Adrenal gland (tissue), 9 donors: ENCODE measurements at regions not wholly inside any gene's neighbourhood (a gene's known extent, or its start where the extent isn't known, plus 50 kb on each side); places are given as distances from the start of the nearest gene placed in this dataset.

Source experiments
- DNase-seq, 7 donors: peaks; one replicate each; pipeline ENCODE4 v3.0.0-alpha.2; 2019 to 2020
- H3K27ac ChIP-seq, 5 donors: fragments of 200-600 bp; sonication (generic) in 4 of 5; 1 replicate in 3 of 5; 2 replicates in 2 of 5; pipeline versions ENCODE4 v1.5.1 to v1.8.0; 2016 to 2020; ENCODE audit warnings: mild to moderate bottlenecking in 1 of 5
- H3K27me3 ChIP-seq: fragments of 200-600 bp; 2 replicates; pipeline ENCODE4 v1.8.0; 2021
- H3K36me3 ChIP-seq, 2 donors: fragments of 200-600 bp; replicated peaks in 1 of 2; 1 replicate in 1 of 2; 2 replicates in 1 of 2; pipeline versions ENCODE4 v1.5.1 to v1.8.0; 2018 to 2022
- H3K4me1 ChIP-seq, 2 donors: fragments of 200-600 bp; replicated peaks in 1 of 2; 1 replicate in 1 of 2; 2 replicates in 1 of 2; pipeline versions ENCODE4 v1.5.1 to v1.8.0; 2018 to 2021
- H3K4me3 ChIP-seq, 4 donors: fragments of 200-600 bp; sonication (generic) in 3 of 4; one replicate each; pipeline ENCODE4 v1.5.1; 2016 to 2018
- H3K9me3 ChIP-seq, 3 donors: fragments of 200-600 bp; sonication (generic) in 1 of 3; replicated peaks in 1 of 3; 1 replicate in 2 of 3; 2 replicates in 1 of 3; pipeline versions ENCODE4 v1.5.1 to v1.8.0; 2016 to 2021
- CTCF ChIP-seq, 6 experiments: fragments of 450-650 bp in 4 of 6; fragments of 200-600 bp in 2 of 6; sonication (generic) in 1 of 6; IDR thresholded peaks; 1 replicate in 5 of 6; 2 replicates in 1 of 6; pipeline versions ENCODE4 v1.5.1 to v1.8.0; 2016 to 2021; ENCODE audit warnings: antibody characterized with exemption in 6 of 6, mild to moderate bottlenecking in 2 of 6, moderate library complexity in 1 of 6
- POLR2A ChIP-seq, 2 donors: fragments of 450-650 bp; IDR thresholded peaks; one replicate each; pipeline ENCODE4 v1.6.1; 2017; ENCODE audit warnings: antibody characterized with exemption in 2 of 2, mild to moderate bottlenecking in 2 of 2, moderate library complexity in 1 of 2
- WGBS, 4 donors: extraction: QIAGEN DNeasy Blood & Tissue Kit in 2 of 4; methylation state at CpG; one replicate each; pipeline versions ENCODE4 v1.1.5 to v1.1.7; 2013 to 2017; 5-methylcytosine and 5-hydroxymethylcytosine counted together
- intact Hi-C, 2 donors: fragments of 100-400 bp; cut with DNase I; formaldehyde crosslinking; loops; one replicate each; pipeline versions ENCODE4 v1.14.1 to v1.15.0; 2022 to 2023
- donor health status: healthy with polysubstance abuse.
- donor health status: Bipolar disorder and iron deficiency.
- donor health status: DM: yes; HTN: yes; CAD: no.
- donor health status: DM: no; HTN: no; CAD: no.
- donor health status: DM: no; HTN: no; CAD: no.

- no peak for TF ChIP-seq POLR2A (IDR thresholded peaks at IDR 0.05)
- TF ChIP-seq CTCF (IDR thresholded peaks at IDR 0.05) = no peak
- intact Hi-C loops = no loop called here
Measured at GRCh38 chr4:66351761-66352160, 681.5 kb upstream of the EPHA5 start.

GRCh38 chr4:66340286-66340893 is 670.1 kb upstream of the EPHA5 start:
- Histone ChIP-seq H3K36me3 (no peaks in the 10 kb centered on the region), H3K9me3 (no peaks in the 10 kb centered on the region), H3K4me3 (no peak overlapping the region), H3K27ac (no peak overlapping the region), H3K4me1 (no peaks in the 10 kb centered on the region), H3K27me3 (no peaks in the 10 kb centered on the region)
- WGBS, 4 donors = 65 to 84% (median 77%) methylated on average over 3 of the region's 3 CpGs
- no peak for TF ChIP-seq POLR2A (IDR thresholded peaks at IDR 0.05)
- TF ChIP-seq CTCF (IDR thresholded peaks at IDR 0.05) = no peak
- no peak for DNase-seq
- intact Hi-C loops = no loop called here

More at GRCh38 chr4:66351761-66352160, 681.5 kb upstream of the EPHA5 start:
- Histone ChIP-seq H3K4me3 (no peak overlapping the region), H3K27me3 (no peaks in the 10 kb centered on the region), H3K36me3 (no peaks in the 10 kb centered on the region), H3K9me3 (no peaks in the 10 kb centered on the region), H3K4me1 (no peaks in the 10 kb centered on the region), H3K27ac (no peak overlapping the region)
- WGBS, 4 donors = 54 to 69% (median 60%) methylated on average over 2 of the region's 2 CpGs
- no peak for DNase-seq

GRCh38 chr4:66339007-66339406 is 668.7 kb upstream of the EPHA5 start:
- Histone ChIP-seq H3K27me3 (no peaks in the 10 kb centered on the region), H3K4me3 (no peak overlapping the region), H3K27ac (no peak overlapping the region), H3K36me3 (no peaks in the 10 kb centered on the region), H3K4me1 (no peaks in the 10 kb centered on the region), H3K9me3 (no peaks in the 10 kb centered on the region)
- TF ChIP-seq POLR2A (IDR thresholded peaks at IDR 0.05) (no peak), CTCF (IDR thresholded peaks at IDR 0.05) (no peak)
- DNase-seq = no peak
- 43 to 60% (median 49%) methylated on average over 3 of the region's 3 CpGs for WGBS, 4 donors
- intact Hi-C loops = no loop called here

GRCh38 chr4:66331761-66332160 is 661.5 kb upstream of the EPHA5 start:
- no peaks in the 10 kb centered on the region for H3K9me3 ChIP-seq
- DNase-seq = no peak
- H3K4me3 ChIP-seq = no peak overlapping the region
- H3K27me3 ChIP-seq = no peaks in the 10 kb centered on the region
- no peaks in the 10 kb centered on the region for H3K4me1 ChIP-seq
- no peak overlapping the region for H3K27ac ChIP-seq
- H3K36me3 ChIP-seq = no peaks in the 10 kb centered on the region
- TF ChIP-seq CTCF (IDR thresholded peaks at IDR 0.05) (no peak), POLR2A (IDR thresholded peaks at IDR 0.05) (no peak)
- intact Hi-C loops = no loop called here
